LNCAP (cell line): ENCODE measurements at regions not wholly inside any gene's neighbourhood (a gene's known extent, or its start where the extent isn't known, plus 50 kb on each side); places are given as distances from the start of the nearest gene placed in this dataset.

Source experiments
- TF ChIP-seq, protein P1 (sequence below): fragments of 450-650 bp; IDR thresholded peaks from 2 replicates; pipeline ENCODE4 v1.5.1; 2017; ENCODE audit warnings: mild to moderate bottlenecking

DNA sequence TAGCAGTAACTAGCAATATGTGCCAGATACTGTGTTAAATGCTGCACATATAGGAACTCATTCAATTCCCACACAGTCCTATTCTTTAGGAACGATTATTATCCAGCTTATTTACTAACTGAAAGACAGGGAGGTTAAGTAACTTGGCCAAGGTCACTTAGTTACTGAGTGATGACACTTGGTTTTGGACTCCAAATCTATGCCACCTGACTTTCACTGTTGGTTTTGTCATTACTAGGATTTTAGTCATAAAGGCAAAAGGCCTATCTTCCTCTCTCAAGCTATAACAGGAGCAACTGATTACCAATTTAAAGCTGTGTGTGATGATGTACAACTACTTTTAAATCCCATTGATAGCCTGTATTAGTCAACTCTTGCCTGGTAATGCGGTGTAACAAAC, 138.9 kb upstream of the STX18 start:
- TF ChIP-seq, protein P1, sequence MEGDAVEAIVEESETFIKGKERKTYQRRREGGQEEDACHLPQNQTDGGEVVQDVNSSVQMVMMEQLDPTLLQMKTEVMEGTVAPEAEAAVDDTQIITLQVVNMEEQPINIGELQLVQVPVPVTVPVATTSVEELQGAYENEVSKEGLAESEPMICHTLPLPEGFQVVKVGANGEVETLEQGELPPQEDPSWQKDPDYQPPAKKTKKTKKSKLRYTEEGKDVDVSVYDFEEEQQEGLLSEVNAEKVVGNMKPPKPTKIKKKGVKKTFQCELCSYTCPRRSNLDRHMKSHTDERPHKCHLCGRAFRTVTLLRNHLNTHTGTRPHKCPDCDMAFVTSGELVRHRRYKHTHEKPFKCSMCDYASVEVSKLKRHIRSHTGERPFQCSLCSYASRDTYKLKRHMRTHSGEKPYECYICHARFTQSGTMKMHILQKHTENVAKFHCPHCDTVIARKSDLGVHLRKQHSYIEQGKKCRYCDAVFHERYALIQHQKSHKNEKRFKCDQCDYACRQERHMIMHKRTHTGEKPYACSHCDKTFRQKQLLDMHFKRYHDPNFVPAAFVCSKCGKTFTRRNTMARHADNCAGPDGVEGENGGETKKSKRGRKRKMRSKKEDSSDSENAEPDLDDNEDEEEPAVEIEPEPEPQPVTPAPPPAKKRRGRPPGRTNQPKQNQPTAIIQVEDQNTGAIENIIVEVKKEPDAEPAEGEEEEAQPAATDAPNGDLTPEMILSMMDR, result no peak

DNA sequence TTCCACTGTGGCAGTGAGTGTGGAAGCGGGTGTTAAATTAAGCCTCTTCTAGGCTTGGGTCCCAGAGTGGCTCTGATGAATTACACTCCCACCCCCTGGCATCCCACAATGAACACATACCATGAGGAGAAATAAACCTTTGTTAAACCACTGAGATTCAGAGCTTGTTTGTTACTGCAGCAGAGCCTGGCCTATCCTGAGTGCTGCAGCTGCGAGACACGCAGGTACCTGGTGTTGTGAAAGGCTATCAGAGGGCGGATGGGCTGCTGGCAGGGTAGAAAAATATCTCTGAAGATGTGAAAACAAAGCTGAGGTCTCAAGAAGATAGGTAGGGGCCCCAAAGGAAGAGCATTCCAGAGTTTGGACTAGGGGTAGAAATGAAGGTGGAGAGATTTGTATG, 138.4 kb upstream of the STX18 start:
- TF ChIP-seq, protein P1, result no peak

DNA sequence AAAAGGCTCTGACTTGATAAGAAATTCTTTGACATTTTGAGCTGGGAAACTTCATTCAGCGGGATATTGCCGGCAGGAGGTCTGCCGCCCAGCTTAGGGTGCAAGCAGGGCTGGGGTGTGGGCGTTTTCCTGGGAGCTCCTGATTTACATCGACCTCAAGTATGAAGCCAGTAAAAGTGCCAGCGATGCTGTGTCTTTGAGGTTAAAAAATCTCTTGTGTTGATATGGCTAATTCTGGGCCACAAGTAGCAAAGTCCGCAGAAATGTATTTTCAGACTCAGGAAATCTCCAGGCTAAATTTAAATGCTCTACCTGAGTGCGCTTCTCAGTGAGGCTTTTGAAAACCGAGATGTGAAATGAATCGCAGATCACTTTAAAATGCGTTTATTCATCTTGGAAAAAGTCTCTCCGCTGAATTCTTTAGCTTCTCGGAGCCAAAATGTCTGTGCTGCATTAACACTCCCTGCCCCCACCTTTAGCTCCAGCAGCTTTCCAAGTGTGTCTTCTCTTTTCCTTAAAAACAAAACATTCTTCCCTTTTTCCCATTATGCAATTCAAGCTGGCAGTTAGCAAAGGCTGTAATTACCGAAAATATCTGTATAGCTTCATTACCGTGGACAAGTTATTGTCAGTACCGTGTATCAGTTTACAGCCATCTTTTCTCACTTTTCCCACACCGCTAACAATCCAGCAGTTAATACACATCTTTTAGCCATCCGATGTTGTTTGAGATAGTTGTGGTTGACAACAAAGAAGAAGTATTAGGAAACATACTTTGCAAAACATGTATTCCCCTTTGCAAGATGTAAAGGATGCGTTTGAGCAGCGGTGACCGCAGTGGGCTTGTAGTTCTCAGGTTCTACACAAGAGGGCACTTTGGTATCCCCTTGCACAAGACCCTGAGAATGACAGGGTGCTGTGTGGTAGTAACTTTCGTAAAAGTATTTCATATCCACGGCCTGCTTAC, 136.0 kb upstream of the STX18 start:
- TF ChIP-seq, protein P1, result peak; percentile 31; the same call in 1 of the 2 replicates

DNA sequence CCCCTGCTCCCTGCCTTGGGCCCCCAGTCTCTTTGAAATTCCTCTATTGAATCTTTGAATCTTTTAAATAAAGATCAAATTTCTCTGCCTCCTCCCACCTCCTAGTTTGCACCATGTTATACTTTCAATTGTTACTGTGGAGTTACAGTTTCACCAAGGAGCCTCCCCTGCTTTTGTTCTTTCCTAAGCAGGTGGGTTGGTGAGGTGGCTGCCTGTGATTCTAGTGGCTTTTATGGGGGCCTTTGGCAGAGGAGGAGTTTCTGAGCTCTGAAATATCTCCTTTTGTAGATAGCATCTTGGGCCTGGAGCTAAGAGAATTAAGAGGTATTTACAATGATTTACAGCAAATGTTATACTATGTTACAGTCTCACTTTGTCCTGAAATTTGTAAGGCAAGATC, 133.8 kb upstream of the STX18 start:
- TF ChIP-seq, protein P1, result no peak

DNA sequence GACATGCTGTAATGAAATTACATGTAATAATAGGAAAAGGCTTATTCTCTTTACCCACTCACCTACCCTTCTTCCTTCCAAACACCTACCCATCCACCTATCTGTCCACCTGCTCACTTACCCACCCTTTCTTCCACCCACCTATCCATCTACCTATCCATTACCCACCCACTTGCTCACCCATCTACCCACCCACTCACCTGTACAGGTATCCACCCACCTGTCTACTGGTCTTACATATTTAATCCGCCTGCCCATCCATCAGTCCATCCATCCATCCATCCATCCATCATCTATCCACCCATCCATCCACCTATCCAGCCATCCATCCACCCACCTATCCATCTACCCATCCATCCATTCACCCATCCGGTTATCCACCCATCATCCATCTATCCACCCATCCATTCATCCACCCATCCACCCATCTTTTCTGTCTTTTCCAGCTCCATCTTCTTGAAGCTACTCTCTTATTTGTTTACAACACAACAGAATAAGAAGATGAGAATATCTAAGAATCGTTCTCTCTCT, 133.3 kb upstream of the STX18 start:
- TF ChIP-seq, protein P1, result no peak

DNA sequence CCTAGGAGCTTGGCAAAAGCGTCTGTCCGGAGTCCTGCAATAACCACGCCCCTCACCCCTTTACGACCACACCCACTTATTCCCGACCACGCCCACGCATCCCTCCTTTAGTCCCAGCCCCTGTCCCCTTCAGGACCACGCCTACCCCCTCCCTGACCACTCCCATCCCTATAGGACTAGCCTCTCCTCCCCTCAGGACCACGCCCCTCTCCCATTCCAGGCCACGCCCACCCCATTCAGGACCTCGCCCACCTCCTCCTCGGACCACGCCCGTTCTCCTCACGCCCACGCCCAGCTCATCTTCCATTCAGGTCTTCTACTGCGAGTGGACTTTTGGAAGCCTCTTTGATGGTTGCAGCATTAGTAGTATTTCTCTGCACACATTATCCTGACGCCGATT, 131.2 kb upstream of the STX18 start:
- TF ChIP-seq, protein P1, result no peak

DNA sequence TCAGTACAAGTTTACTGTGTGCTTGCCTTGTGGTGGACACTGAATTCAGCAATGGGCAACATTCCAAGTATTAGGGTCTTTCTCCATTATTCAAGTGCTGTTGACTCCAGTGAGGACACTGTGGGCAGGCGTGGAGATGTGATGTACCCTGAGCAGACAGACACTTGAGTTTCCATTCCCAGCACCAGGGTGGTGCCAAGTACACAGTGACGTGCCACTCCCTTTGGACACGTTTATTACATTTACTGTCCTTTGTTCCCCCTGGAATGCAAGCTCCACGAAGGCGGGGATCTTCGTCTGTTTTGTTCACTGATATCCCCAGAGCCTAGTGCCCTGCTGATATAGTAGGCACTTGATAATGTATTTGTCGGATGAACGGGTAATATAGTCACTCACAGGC, 130.6 kb upstream of the STX18 start:
- TF ChIP-seq, protein P1, result no peak
